Activated T-helper 1 cell treated with anti-CD3 and anti-CD28 coated beads, Interleukin-12 subunit alpha, Interleukin-12 subunit beta, Interleukin-2, Interleukin-4 antibody, amounts not matched to agents 30 ng/mL and 10 ng/mL and 1 ng/mL, durations not matched to agents 14 hours and 24 hours and 36 hours (primary cell): ENCODE measurements at regions not wholly inside any gene's neighbourhood (a gene's known extent, or its start where the extent isn't known, plus 50 kb on each side); places are given as distances from the start of the nearest gene placed in this dataset.

Experiments used
- DNase-seq: peaks from one replicate; pipeline ENCODE4 v3.0.0; 2021; ENCODE audit warnings: low spot score
- H3K27ac Mint-ChIP-seq: one replicate; pipeline ENCODE4 v1.8.0; 2021; ENCODE audit warnings: mild to moderate bottlenecking, mixed read lengths
- H3K27me3 Mint-ChIP-seq: one replicate; pipeline ENCODE4 v1.8.0; 2022; ENCODE audit warnings: mild to moderate bottlenecking, moderate library complexity, mixed read lengths; ENCODE audit not compliant: insufficient read depth
- H3K36me3 Mint-ChIP-seq: one replicate; pipeline ENCODE4 v1.8.0; 2021; ENCODE audit warnings: low read depth, mixed read lengths
- H3K4me1 Mint-ChIP-seq: one replicate; pipeline ENCODE4 v1.8.0; 2021; ENCODE audit warnings: low read depth, mixed read lengths
- H3K4me3 Mint-ChIP-seq: one replicate; pipeline ENCODE4 v1.8.0; 2021; ENCODE audit warnings: mild to moderate bottlenecking, moderate library complexity, mixed read lengths
- H3K9me3 Mint-ChIP-seq: one replicate; pipeline ENCODE4 v1.8.0; 2021; ENCODE audit warnings: mixed read lengths
- intact Hi-C: fragments of 100-400 bp; cut with micrococcal nuclease; formaldehyde crosslinking; loops from one replicate; pipeline ENCODE4 v1.15.1; 2024

DNA sequence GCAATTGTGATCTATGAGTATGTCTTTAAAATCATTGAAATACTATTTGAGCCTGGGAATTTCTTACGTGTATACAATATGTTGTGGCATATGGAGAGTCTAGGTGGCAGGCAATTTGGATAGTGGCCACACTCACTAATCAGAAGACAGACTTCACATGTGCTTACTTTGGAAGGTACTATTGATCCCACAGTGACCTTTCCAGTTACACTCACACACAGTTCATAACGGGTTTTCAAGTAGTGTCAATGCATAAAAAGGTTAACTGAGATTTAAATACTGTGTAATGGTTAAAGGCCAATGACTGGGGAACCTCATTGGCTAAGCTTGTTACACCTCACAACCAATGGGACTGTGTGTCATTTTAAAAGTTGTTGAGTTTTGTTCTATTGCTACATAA lies 783.2 kb downstream of the RPA4 start:
- no peak overlapping the region for H3K27ac Mint-ChIP-seq
- H3K4me1 Mint-ChIP-seq: no peaks in the 10 kb centered on the region
- DNase-seq: no peak
- no peak overlapping the region for H3K4me3 Mint-ChIP-seq
- intact Hi-C loops: no loop called here
- H3K9me3 Mint-ChIP-seq: no peaks in the 10 kb centered on the region
- no peaks in the 10 kb centered on the region for H3K36me3 Mint-ChIP-seq
- H3K27me3 Mint-ChIP-seq: no peaks in the 10 kb centered on the region

DNA sequence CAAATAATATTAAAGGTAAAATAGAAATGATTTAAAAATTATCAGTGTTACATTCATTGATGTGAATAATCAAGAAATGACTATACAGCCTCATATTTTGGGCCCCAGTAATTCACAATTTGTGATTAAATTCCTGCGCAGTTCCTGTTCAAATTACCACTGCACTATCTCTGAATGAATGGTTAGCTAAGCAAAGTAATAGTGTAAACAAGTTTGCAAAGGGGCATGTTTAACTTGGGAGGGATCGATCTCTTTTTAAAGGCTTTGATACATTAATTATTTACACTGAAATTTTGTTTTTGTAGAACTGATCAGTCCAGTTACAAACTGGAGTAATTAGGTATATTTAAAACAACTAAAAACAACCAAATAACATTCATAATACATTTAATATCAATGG lies 784.4 kb downstream of the RPA4 start:
- intact Hi-C loops: no loop called here
- no peaks in the 10 kb centered on the region for H3K4me1 Mint-ChIP-seq
- H3K9me3 Mint-ChIP-seq: no peaks in the 10 kb centered on the region
- DNase-seq: no peak
- H3K4me3 Mint-ChIP-seq: no peak overlapping the region
- H3K27ac Mint-ChIP-seq: no peak overlapping the region
- H3K27me3 Mint-ChIP-seq: no peaks in the 10 kb centered on the region
- no peaks in the 10 kb centered on the region for H3K36me3 Mint-ChIP-seq

DNA sequence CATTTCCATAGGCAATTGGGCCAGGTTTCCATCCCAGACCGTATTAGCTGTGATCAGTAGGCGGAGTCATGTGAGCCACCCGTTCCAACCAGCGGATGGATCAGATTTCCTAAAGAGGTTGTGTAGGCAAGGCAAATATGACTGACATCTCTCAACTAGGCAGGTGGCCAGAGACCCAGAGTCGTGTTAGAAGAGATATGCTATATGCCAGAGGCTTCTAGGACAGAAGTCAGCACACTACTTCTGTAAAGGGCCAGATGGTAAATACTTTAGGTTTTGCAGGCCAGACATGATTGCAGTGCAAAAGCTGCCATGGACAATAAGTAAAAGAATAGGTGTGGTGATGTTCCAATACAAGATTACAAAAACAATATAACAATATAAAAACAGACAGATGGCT lies 788.4 kb downstream of the RPA4 start:
- no peak overlapping the region for H3K4me3 Mint-ChIP-seq
- no peaks in the 10 kb centered on the region for H3K9me3 Mint-ChIP-seq
- no peaks in the 10 kb centered on the region for H3K36me3 Mint-ChIP-seq
- no peak for DNase-seq
- intact Hi-C loops: no loop called here
- H3K27ac Mint-ChIP-seq: no peak overlapping the region
- H3K27me3 Mint-ChIP-seq: no peaks in the 10 kb centered on the region
- no peaks in the 10 kb centered on the region for H3K4me1 Mint-ChIP-seq

DNA sequence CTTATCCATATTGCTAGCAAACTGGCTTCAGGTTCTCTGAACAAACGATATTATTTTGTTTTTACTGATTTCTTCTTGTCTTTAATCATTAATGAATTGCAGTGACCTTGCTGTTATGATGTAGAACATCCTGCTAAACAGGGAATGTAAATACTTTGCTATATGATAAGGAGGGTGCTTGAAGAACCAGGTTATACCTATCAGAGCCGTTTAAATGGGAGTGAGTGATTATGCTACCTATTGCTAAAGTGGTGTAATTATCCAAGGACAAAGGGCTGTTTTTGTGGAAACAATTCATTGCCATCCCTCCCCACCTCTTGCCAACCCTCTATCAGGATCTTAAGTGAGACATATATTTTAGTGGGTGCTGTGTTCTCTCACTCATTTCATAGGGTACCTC lies 788.9 kb downstream of the RPA4 start:
- DNase-seq: no peak
- Mint-ChIP-seq H3K9me3 (no peaks in the 10 kb centered on the region), H3K36me3 (no peaks in the 10 kb centered on the region), H3K4me1 (no peaks in the 10 kb centered on the region), H3K27ac (no peak overlapping the region), H3K4me3 (no peak overlapping the region), H3K27me3 (no peaks in the 10 kb centered on the region)
- intact Hi-C loops: no loop called here

DNA sequence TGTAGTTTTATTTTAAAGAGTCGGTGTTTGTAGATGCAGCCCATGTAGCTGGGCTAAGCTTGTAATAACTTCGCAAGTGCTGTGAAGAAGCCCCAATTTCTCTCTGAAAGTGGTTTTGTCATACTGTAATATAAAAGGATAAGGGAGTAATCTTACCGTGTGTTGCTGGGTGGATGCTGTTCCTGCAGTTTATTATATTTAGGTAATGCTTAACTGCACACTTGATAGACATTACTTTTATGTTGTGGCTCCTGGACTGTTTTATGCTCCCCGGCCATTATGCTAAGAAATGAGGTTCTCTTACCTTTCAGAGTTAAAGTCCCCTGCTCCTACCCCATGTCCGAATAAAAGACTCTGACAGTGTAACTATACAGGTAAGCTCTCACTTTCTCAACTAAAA lies 789.4 kb downstream of the RPA4 start:
- Mint-ChIP-seq H3K4me3 (no peak overlapping the region), H3K27me3 (no peaks in the 10 kb centered on the region), H3K9me3 (no peaks in the 10 kb centered on the region), H3K36me3 (no peaks in the 10 kb centered on the region), H3K27ac (no peak overlapping the region), H3K4me1 (no peaks in the 10 kb centered on the region)
- intact Hi-C loops: no loop called here
- no peak for DNase-seq

DNA sequence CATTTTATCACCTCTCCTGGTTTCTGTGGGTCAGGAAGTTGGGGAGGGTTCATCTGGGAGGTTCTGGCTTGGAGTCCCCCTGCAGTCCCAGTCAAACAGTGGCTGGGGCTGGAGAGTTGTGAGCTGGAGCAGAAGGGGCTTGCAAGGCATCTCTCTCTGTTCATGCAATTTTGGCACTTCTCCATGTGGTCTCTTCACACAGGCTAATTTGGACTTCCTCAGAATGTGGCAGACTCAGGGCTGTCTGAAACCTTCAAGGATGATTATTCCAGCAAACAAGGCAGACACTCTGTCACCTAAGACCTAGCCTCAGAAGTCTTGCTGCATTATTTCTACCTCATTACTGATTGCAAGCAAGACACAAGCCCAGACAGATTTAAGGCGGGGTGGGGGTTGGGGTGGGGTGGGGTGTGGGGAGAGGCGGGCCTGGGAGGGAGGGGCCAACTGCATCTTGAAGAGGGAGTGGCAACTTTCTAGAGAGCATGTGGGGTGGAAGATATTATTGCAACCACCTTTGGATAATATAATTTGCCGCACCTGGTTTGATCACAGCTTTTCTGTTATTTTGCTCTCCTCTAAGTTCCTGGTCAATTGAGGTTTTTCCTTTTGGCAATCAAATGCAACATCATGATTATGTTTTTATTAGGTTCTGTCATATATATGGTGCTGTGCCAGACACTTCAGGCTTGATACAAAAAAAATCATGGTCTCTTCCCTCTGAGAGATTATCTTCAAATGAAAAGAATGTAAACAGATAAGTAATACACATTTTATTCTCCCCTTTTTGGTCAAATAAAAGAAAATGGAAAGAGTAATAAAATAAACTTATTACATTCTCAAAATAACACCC lies 799.5 kb downstream of the RPA4 start:
- H3K9me3 Mint-ChIP-seq: no peaks in the 10 kb centered on the region
- no peak overlapping the region for H3K27ac Mint-ChIP-seq
- no peak for DNase-seq
- intact Hi-C loops: no loop called here
- no peaks in the 10 kb centered on the region for H3K27me3 Mint-ChIP-seq
- no peaks in the 10 kb centered on the region for H3K4me1 Mint-ChIP-seq
- no peak overlapping the region for H3K4me3 Mint-ChIP-seq
- H3K36me3 Mint-ChIP-seq: no peaks in the 10 kb centered on the region

DNA sequence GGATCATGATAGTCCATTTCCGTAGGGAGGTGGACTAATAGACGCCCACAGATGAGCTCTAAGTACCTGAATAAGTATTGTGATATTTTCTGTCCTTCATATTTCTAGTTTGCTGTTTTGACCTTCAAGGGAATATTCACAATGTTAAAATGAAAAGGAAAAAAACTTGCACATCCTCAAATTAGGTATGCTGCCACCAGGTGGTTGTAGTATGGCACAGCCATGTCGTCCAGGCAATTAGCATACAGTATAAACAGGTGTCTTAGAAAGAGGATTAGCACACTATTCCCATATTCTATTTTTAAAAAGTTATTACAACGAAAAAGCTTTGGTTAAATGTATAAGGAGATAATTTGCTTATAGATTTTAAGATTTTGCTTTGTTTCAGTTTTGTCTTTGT lies 802.0 kb downstream of the RPA4 start:
- peaks cover 2% of the 10 kb centered on the region for H3K27me3 Mint-ChIP-seq
- no peak overlapping the region for H3K4me3 Mint-ChIP-seq
- intact Hi-C loops: loop anchor here (2.0 kb wide), 1 partner anchor 659 kb away; no protein-coding TSS in a partner anchor
- no peak overlapping the region for H3K27ac Mint-ChIP-seq
- no peaks in the 10 kb centered on the region for H3K36me3 Mint-ChIP-seq
- no peaks in the 10 kb centered on the region for H3K4me1 Mint-ChIP-seq
- H3K9me3 Mint-ChIP-seq: no peaks in the 10 kb centered on the region
- DNase-seq: no peak

DNA sequence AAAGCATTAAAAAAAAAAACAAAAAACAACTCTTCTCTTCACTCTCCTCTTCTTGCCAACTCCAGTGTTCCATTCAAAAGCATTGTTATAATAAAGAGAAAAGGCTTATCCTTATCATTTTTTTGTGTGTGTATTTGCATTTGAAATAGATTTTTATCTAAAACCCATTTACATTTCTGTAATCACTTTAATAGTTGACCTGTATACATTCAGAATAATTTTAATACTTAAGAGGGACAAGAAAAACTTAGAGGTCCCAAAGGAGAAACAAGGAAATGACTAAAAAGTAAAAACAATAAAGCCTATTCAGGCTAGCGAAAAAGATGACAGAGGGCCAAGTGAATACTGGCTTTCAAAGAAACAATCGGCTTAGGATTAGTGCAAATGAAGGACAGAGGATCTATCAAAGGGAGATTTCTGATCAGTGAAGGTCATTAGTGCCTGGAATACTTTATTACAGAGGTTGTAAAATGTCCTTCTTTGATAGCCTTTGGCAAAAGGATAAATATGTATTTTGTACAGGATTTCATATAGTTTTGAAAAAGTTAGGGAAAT lies 808.3 kb downstream of the RPA4 start:
- intact Hi-C loops: no loop called here
- Mint-ChIP-seq H3K4me3 (no peak overlapping the region), H3K27me3 (peaks cover 2% of the 10 kb centered on the region), H3K4me1 (no peaks in the 10 kb centered on the region), H3K27ac (no peak overlapping the region), H3K36me3 (no peaks in the 10 kb centered on the region), H3K9me3 (no peaks in the 10 kb centered on the region)
- DNase-seq: no peak

DNA sequence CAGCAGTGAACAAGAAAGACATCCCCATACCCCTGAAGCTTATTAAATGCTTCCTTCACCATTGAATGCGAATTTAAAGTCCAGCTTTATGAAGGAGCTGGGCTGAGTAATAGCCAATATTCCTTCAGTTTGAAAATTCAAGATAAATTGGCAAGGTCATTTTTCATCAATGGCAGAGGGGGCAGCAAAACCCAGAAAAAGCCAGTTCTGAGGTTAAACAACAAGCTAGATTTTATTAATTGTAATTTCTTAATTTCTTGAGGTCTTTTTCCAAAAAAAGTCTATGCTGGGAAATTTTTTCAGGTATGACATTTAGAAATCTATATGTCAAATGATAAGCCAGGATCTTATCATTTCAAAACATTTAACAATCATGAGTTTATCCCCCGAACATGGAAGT lies 808.9 kb downstream of the RPA4 start:
- intact Hi-C loops: no loop called here
- H3K27ac Mint-ChIP-seq: no peak overlapping the region
- H3K27me3 Mint-ChIP-seq: peaks cover 2% of the 10 kb centered on the region
- no peak overlapping the region for H3K4me3 Mint-ChIP-seq
- H3K36me3 Mint-ChIP-seq: no peaks in the 10 kb centered on the region
- no peak for DNase-seq
- H3K9me3 Mint-ChIP-seq: no peaks in the 10 kb centered on the region
- no peaks in the 10 kb centered on the region for H3K4me1 Mint-ChIP-seq

DNA sequence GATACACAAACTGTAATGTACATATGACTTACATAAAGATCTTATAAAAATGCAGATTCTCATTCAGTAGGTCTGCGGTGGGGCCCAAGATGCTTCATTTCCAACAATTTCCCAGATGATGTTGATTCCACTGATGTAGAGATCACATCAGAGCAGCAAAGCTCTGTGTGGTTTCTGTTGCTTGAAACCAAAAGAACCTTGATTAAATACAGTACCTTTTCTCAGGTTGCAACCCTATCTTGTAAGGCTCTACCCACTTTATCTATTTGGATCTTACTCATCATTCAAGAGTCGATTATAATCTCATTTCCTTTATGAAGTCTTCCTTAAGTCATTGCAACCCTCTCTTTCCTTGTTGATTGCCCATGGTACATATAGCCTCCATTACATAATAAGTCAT lies 816.8 kb downstream of the RPA4 start:
- Mint-ChIP-seq H3K36me3 (no peaks in the 10 kb centered on the region), H3K27ac (no peak overlapping the region), H3K27me3 (peaks cover 3% of the 10 kb centered on the region), H3K4me3 (no peak overlapping the region), H3K9me3 (no peaks in the 10 kb centered on the region), H3K4me1 (no peaks in the 10 kb centered on the region)
- DNase-seq: no peak
- intact Hi-C loops: no loop called here

DNA sequence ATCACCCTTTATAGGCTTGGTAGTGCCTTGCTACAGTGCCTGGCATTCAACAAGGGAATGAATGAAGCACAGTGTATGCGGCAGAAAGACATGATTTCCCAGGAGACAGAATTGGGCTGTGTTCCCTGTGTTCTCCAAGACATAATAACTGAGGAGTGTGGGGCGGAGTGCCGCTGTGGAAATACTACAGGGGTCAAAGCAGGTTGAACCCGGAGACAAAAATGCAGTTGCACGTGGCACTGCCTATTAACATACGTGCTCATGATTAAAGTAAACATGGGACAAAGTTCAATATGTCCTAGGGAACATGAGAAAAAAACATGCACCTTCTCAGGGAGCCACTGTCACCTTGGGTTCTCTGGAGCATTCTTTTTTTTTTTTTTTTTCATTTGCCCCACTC lies 820.8 kb downstream of the RPA4 start:
- Mint-ChIP-seq H3K27ac (no peak overlapping the region), H3K36me3 (no peaks in the 10 kb centered on the region), H3K27me3 (no peaks in the 10 kb centered on the region), H3K9me3 (no peaks in the 10 kb centered on the region), H3K4me1 (no peaks in the 10 kb centered on the region), H3K4me3 (no peak overlapping the region)
- DNase-seq: no peak
- intact Hi-C loops: no loop called here

DNA sequence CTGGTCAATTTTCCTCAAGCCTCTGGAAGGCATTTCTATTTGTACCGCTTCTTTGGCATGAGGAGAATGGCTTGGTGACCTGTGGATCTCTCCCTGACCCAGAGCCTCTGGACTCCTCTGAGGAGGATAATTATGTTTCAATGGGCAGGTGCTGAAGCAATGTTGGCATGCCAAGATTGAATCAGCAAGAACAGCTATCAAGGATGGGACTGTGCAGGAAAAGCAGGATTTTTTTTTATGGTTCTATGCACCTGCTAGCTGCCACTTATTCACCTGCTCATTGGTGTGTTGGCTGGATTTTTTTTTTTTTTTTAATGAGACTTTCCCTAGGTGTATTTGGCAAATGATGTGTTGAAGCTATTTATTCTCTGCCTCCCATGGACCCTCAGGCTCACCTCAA lies 821.2 kb downstream of the RPA4 start:
- DNase-seq: no peak
- no peak overlapping the region for H3K27ac Mint-ChIP-seq
- intact Hi-C loops: no loop called here
- peaks cover 4% of the 10 kb centered on the region for H3K9me3 Mint-ChIP-seq
- H3K4me1 Mint-ChIP-seq: no peaks in the 10 kb centered on the region
- H3K4me3 Mint-ChIP-seq: no peak overlapping the region
- no peaks in the 10 kb centered on the region for H3K36me3 Mint-ChIP-seq
- no peaks in the 10 kb centered on the region for H3K27me3 Mint-ChIP-seq

DNA sequence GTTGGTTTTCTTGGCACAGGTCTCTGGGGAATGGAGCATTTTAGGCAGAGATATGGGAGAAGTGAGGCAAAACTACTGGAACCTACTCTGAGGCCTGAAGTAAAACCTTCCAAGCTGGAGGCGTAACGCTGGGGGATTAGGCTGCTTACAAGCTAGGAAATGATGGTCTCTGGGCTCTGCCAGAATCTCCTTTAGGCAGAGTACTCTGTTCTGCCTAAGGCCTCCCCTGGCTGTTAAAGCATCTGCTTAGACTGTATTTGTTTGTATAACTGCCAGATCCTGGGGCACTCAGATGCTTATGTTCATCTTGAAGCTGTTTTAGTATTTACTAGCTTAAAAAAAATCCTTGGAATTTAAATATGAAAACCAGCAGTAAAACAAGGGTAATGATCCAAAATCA lies 822.2 kb downstream of the RPA4 start:
- DNase-seq: no peak
- Mint-ChIP-seq H3K4me3 (no peak overlapping the region), H3K9me3 (peaks cover 4% of the 10 kb centered on the region), H3K4me1 (no peaks in the 10 kb centered on the region), H3K27ac (no peak overlapping the region), H3K36me3 (no peaks in the 10 kb centered on the region), H3K27me3 (no peaks in the 10 kb centered on the region)
- intact Hi-C loops: no loop called here

DNA sequence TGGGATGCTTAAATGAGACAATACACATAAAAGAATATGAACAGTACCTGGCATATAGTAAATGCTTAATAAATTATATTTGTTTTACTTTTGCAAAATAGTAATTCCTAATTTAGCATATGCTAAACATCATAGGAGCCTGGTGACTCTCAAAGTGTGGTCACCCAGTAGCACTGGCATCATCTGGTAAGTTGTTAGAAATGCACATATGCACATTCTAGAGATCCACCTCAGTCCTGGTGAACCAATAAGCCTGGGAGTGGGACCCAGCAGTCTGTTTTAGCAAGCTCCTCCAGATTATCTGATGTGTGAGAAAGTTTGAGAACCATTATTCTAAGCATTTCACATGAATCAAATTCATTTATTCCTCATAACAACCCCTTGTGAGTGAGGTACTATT lies 830.4 kb downstream of the RPA4 start:
- H3K9me3 Mint-ChIP-seq: peaks cover 4% of the 10 kb centered on the region

More for the DNA sequence above, 830.4 kb downstream of the RPA4 start:
- no peaks in the 10 kb centered on the region for H3K36me3 Mint-ChIP-seq
- no peaks in the 10 kb centered on the region for H3K27me3 Mint-ChIP-seq
- no peak for DNase-seq
- no peak overlapping the region for H3K27ac Mint-ChIP-seq
- no peak overlapping the region for H3K4me3 Mint-ChIP-seq
- no peaks in the 10 kb centered on the region for H3K4me1 Mint-ChIP-seq
- intact Hi-C loops: no loop called here
